ENCODE measurements at regions not wholly inside any gene's neighbourhood (a gene's known extent, or its start where the extent isn't known, plus 50 kb on each side); places are given as distances from the start of the nearest gene placed in this dataset.

GRCh38 chr20:4542270-4542669 lies 144.0 kb upstream of the PRNP start:
- no peak for TF ChIP-seq EZH2 (IDR thresholded peaks at IDR 0.05)
- no peak for TF ChIP-seq POLR2AphosphoS5 (IDR thresholded peaks at IDR 0.05; ENCODE audit: borderline replicate concordance, low read depth, low read length)
- no peak for TF ChIP-seq FOXP2 (optimal IDR thresholded peaks at IDR 0.05; ENCODE audit: control extremely low read depth, extremely low read length, insufficient read depth)
